Nephron (organoid): ENCODE measurements at regions not wholly inside any gene's neighbourhood (a gene's known extent, or its start where the extent isn't known, plus 50 kb on each side); places are given as distances from the start of the nearest gene placed in this dataset.

Experiments used
- H3K27ac Mint-ChIP-seq, 3 experiments: 2 replicates each; pipeline ENCODE4 v1.8.0; 2020; ENCODE audit warnings: mixed read lengths in 3 of 3, mild to moderate bottlenecking in 2 of 3, moderate library complexity in 1 of 3
- H3K27me3 Mint-ChIP-seq: 2 replicates; pipeline ENCODE4 v1.8.0; 2021; ENCODE audit warnings: low read depth, mild to moderate bottlenecking, moderate library complexity, mixed read lengths
- H3K36me3 Mint-ChIP-seq: 2 replicates; pipeline ENCODE4 v1.8.0; 2020; ENCODE audit warnings: low read depth, mixed read lengths
- H3K4me1 Mint-ChIP-seq: 2 replicates; pipeline ENCODE4 v1.8.0; 2020; ENCODE audit warnings: mixed read lengths
- H3K4me3 Mint-ChIP-seq, 3 experiments: 2 replicates each; pipeline ENCODE4 v1.8.0; 2020; ENCODE audit warnings: mild to moderate bottlenecking in 3 of 3, mixed read lengths in 3 of 3, moderate library complexity in 2 of 3
- H3K9me3 Mint-ChIP-seq: 2 replicates; pipeline ENCODE4 v1.8.0; 2020; ENCODE audit warnings: mixed read lengths
- CTCF ChIP-seq, 3 experiments: fragments of 200-600 bp; sonication (generic); IDR thresholded peaks; one replicate each; pipeline ENCODE4 v1.5.0; 2021; ENCODE audit warnings: antibody characterized with exemption in 3 of 3; ENCODE audit not compliant: unreplicated experiment in 3 of 3

- H3K27me3 Mint-ChIP-seq, result no peaks in the 10 kb centered on the region
- no peaks in the 10 kb centered on the region for H3K9me3 Mint-ChIP-seq
- no peaks in the 10 kb centered on the region for H3K36me3 Mint-ChIP-seq
- no peak overlapping the region for H3K27ac Mint-ChIP-seq
- H3K4me1 Mint-ChIP-seq, result peaks cover 5% of the 10 kb centered on the region
- no peak overlapping the region for H3K4me3 Mint-ChIP-seq
- no peak for TF ChIP-seq CTCF (IDR thresholded peaks at IDR 0.05; ENCODE audit: unreplicated experiment in 3 of 3)
Observed at GRCh38 chr16:8251298-8251697, 339.0 kb downstream of the TMEM114 start.

GRCh38 chr16:8247993-8248392 lies 342.3 kb downstream of the TMEM114 start:
- Mint-ChIP-seq H3K36me3 (no peaks in the 10 kb centered on the region), H3K27me3 (no peaks in the 10 kb centered on the region), H3K4me1 (peaks cover 5% of the 10 kb centered on the region)

GRCh38 chr16:8243981-8244380 lies 346.3 kb downstream of the TMEM114 start:
- TF ChIP-seq CTCF (IDR thresholded peaks at IDR 0.05; ENCODE audit: unreplicated experiment in 3 of 3), result no peak
- Mint-ChIP-seq H3K36me3 (no peaks in the 10 kb centered on the region), H3K4me1 (peaks cover 5% of the 10 kb centered on the region), H3K4me3 (no peak overlapping the region), H3K27ac (no peak overlapping the region), H3K9me3 (no peaks in the 10 kb centered on the region), H3K27me3 (peaks cover 5% of the 10 kb centered on the region)

More at GRCh38 chr16:8247993-8248392, 342.3 kb downstream of the TMEM114 start:
- Mint-ChIP-seq H3K4me3 (no peak overlapping the region), H3K9me3 (no peaks in the 10 kb centered on the region), H3K27ac (no peak overlapping the region)
- TF ChIP-seq CTCF (IDR thresholded peaks at IDR 0.05; ENCODE audit: unreplicated experiment in 3 of 3), result no peak

- Mint-ChIP-seq H3K4me1 (no peaks in the 10 kb centered on the region), H3K9me3 (no peaks in the 10 kb centered on the region), H3K27me3 (peaks cover 5% of the 10 kb centered on the region), H3K4me3 (no peak overlapping the region), H3K36me3 (no peaks in the 10 kb centered on the region), H3K27ac (no peak overlapping the region)
- TF ChIP-seq CTCF (IDR thresholded peaks at IDR 0.05; ENCODE audit: unreplicated experiment in 3 of 3), result no peak
Observed at GRCh38 chr16:8241408-8241807, 348.9 kb downstream of the TMEM114 start.

GRCh38 chr16:8239443-8239842 lies 350.9 kb downstream of the TMEM114 start:
- H3K36me3 Mint-ChIP-seq, result no peaks in the 10 kb centered on the region
- H3K9me3 Mint-ChIP-seq, result no peaks in the 10 kb centered on the region
- TF ChIP-seq CTCF (IDR thresholded peaks at IDR 0.05; ENCODE audit: unreplicated experiment in 3 of 3), result no peak
- H3K27me3 Mint-ChIP-seq, result peaks cover 5% of the 10 kb centered on the region
- no peak overlapping the region for H3K27ac Mint-ChIP-seq
- H3K4me1 Mint-ChIP-seq, result no peaks in the 10 kb centered on the region
- no peak overlapping the region for H3K4me3 Mint-ChIP-seq

GRCh38 chr16:8237452-8237851 lies 352.9 kb downstream of the TMEM114 start:
- Mint-ChIP-seq H3K4me3 (no peak overlapping the region), H3K36me3 (no peaks in the 10 kb centered on the region), H3K9me3 (no peaks in the 10 kb centered on the region), H3K4me1 (no peaks in the 10 kb centered on the region), H3K27me3 (peaks cover 5% of the 10 kb centered on the region), H3K27ac (no peak overlapping the region)
- TF ChIP-seq CTCF (IDR thresholded peaks at IDR 0.05; ENCODE audit: unreplicated experiment in 3 of 3), result no peak
